ENCODE measurements at regions not wholly inside any gene's neighbourhood (a gene's known extent, or its start where the extent isn't known, plus 50 kb on each side); places are given as distances from the start of the nearest gene placed in this dataset.

- TF ChIP-seq EZH2 (IDR thresholded peaks at IDR 0.05) = no peak
- TF ChIP-seq FOXP2 (optimal IDR thresholded peaks at IDR 0.05; ENCODE audit: control extremely low read depth, extremely low read length, insufficient read depth) = no peak
Observed at GRCh38 chr2:38160516-38160915, 84.6 kb upstream of the CYP1B1 start.

Data from SK-N-MC (cell line).